KMS-11 (cell line): ENCODE measurements at regions not wholly inside any gene's neighbourhood (a gene's known extent, or its start where the extent isn't known, plus 50 kb on each side); places are given as distances from the start of the nearest gene placed in this dataset.

Source experiments
- H2AFZ ChIP-seq: fragments of 200-600 bp; sonication (generic); 2 replicates; pipeline ENCODE4 v1.6.1; 2016; ENCODE audit warnings: antibody characterized with exemption, mixed run types, low read depth
- H3K27ac ChIP-seq: fragments of 200-600 bp; sonication (generic); 2 replicates; pipeline ENCODE4 v1.6.1; 2016; ENCODE audit warnings: mild to moderate bottlenecking, mixed run types
- H3K27me3 ChIP-seq: fragments of 200-600 bp; sonication (generic); 2 replicates; pipeline ENCODE4 v1.6.1; 2017; ENCODE audit warnings: mild to moderate bottlenecking, low read depth, mixed run types, moderate library complexity; ENCODE audit not compliant: insufficient read depth
- H3K36me3 ChIP-seq: fragments of 200-600 bp; sonication (generic); 2 replicates; pipeline ENCODE4 v1.6.1; 2017; ENCODE audit warnings: mild to moderate bottlenecking, mixed run types; ENCODE audit not compliant: insufficient read depth
- H3K4me1 ChIP-seq: fragments of 200-600 bp; sonication (generic); 2 replicates; pipeline ENCODE4 v1.6.1; 2016; ENCODE audit warnings: mild to moderate bottlenecking, low read depth, mixed run types; ENCODE audit not compliant: poor library complexity, severe bottlenecking
- H3K4me2 ChIP-seq: fragments of 200-600 bp; sonication (generic); 2 replicates; pipeline ENCODE4 v1.7.0; 2016; ENCODE audit warnings: mild to moderate bottlenecking, mixed run types
- H3K4me3 ChIP-seq: fragments of 200-600 bp; sonication (generic); IDR thresholded peaks from 2 replicates; pipeline ENCODE4 v1.6.1; 2017; ENCODE audit warnings: low read depth, low read length, mixed read lengths; ENCODE audit not compliant: insufficient read depth
- H3K79me2 ChIP-seq: fragments of 200-600 bp; sonication (generic); 2 replicates; pipeline ENCODE4 v1.6.1; 2016; ENCODE audit warnings: low read depth, mixed run types; ENCODE audit not compliant: insufficient read depth
- H3K9ac ChIP-seq: fragments of 200-600 bp; sonication (generic); 2 replicates; pipeline ENCODE4 v1.6.1; 2016; ENCODE audit warnings: mild to moderate bottlenecking, mixed run types
- H4K20me1 ChIP-seq: fragments of 200-600 bp; sonication (generic); 2 replicates; pipeline ENCODE4 v1.6.1; 2016; ENCODE audit warnings: mild to moderate bottlenecking, mixed run types; ENCODE audit not compliant: insufficient read depth
- CTCF ChIP-seq: fragments of 200-600 bp; sonication (generic); conservative IDR thresholded peaks from 2 replicates; pipeline ENCODE4 v1.6.1; 2017; ENCODE audit warnings: low read depth, mild to moderate bottlenecking, antibody characterized with exemption, low read length, moderate library complexity, mixed read lengths

- no peaks in the 10 kb centered on the region for H3K4me1 ChIP-seq
- no peaks in the 10 kb centered on the region for H4K20me1 ChIP-seq
- no peaks in the 10 kb centered on the region for H3K27me3 ChIP-seq
- H3K36me3 ChIP-seq = no peaks in the 10 kb centered on the region
- H3K4me2 ChIP-seq = no peak overlapping the region
- H2AFZ ChIP-seq = no peak overlapping the region
- H3K79me2 ChIP-seq = no peaks in the 10 kb centered on the region
- H3K27ac ChIP-seq = no peak overlapping the region
- TF ChIP-seq CTCF = no peak
- no peak overlapping the region for H3K9ac ChIP-seq
- H3K4me3 ChIP-seq = no peak overlapping the region
Observed at GRCh38 chr12:42704340-42704739, 114.8 kb upstream of the PRICKLE1 start.

- H3K4me2 ChIP-seq = no peak overlapping the region
- H3K4me1 ChIP-seq = no peaks in the 10 kb centered on the region
- H3K36me3 ChIP-seq = no peaks in the 10 kb centered on the region
- H3K9ac ChIP-seq = no peak overlapping the region
- no peaks in the 10 kb centered on the region for H3K27me3 ChIP-seq
- H3K4me3 ChIP-seq = no peak overlapping the region
- H3K27ac ChIP-seq = no peak overlapping the region
- no peaks in the 10 kb centered on the region for H3K79me2 ChIP-seq
- no peaks in the 10 kb centered on the region for H4K20me1 ChIP-seq
- no peak for TF ChIP-seq CTCF
- no peak overlapping the region for H2AFZ ChIP-seq
Observed at GRCh38 chr12:42701084-42701483, 111.5 kb upstream of the PRICKLE1 start.

GRCh38 chr12:42698213-42698612, 108.7 kb upstream of the PRICKLE1 start:
- Histone ChIP-seq H3K27ac (no peak overlapping the region), H3K36me3 (no peaks in the 10 kb centered on the region), H3K79me2 (no peaks in the 10 kb centered on the region), H4K20me1 (no peaks in the 10 kb centered on the region), H3K4me2 (no peak overlapping the region), H3K4me1 (no peaks in the 10 kb centered on the region), H3K27me3 (no peaks in the 10 kb centered on the region), H2AFZ (no peak overlapping the region), H3K4me3 (no peak overlapping the region), H3K9ac (no peak overlapping the region)
- no peak for TF ChIP-seq CTCF

GRCh38 chr12:42696406-42697149, 107.0 kb upstream of the PRICKLE1 start:
- no peak overlapping the region for H2AFZ ChIP-seq
- no peak overlapping the region for H3K9ac ChIP-seq
- no peak overlapping the region for H3K4me3 ChIP-seq
- no peaks in the 10 kb centered on the region for H4K20me1 ChIP-seq
- H3K4me1 ChIP-seq = no peaks in the 10 kb centered on the region
- H3K27ac ChIP-seq = no peak overlapping the region
- H3K4me2 ChIP-seq = no peak overlapping the region
- H3K79me2 ChIP-seq = no peaks in the 10 kb centered on the region
- no peak for TF ChIP-seq CTCF
- H3K27me3 ChIP-seq = no peaks in the 10 kb centered on the region
- H3K36me3 ChIP-seq = no peaks in the 10 kb centered on the region
